G401 (cell line): ENCODE measurements at regions not wholly inside any gene's neighbourhood (a gene's known extent, or its start where the extent isn't known, plus 50 kb on each side); places are given as distances from the start of the nearest gene placed in this dataset.

Experiments used
- DNase-seq: peaks from one replicate; pipeline ENCODE4 v3.0.0-alpha.2; 2015; ENCODE audit warnings: low spot score
- in situ Hi-C: cut with HindIII; loops from 2 replicates; pipeline ENCODE4 v1.10.0; 2016; ENCODE audit warnings: low sequenced_read_pairs, mixed read lengths

DNA sequence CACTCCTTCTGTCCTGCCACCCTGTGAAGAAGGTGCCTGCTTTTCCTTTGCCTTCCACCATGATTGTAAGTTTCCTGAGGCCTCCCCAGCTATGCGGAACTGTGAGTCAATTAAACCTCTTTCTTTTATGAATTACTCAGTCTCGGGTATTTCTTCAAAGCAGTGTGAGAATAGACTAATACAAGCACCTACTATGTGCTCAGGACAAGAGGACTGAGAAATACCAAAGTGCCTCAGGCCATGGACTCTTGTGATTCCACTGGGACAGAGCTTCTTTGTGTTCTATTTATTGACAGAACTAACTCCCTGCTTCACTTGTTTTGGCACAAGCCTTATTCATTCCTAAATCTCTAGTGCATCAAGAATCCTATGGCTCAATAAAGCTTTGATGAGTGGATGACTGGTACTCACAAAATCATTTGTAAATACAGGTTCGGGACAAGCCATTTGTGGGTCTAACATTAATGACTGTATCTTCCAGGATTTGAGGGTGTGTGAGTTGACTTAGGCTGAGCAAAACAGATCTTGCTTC lies 204.2 kb downstream of the PDCD6IP start:
- in situ Hi-C loops = no loop called here
- no peak for DNase-seq

DNA sequence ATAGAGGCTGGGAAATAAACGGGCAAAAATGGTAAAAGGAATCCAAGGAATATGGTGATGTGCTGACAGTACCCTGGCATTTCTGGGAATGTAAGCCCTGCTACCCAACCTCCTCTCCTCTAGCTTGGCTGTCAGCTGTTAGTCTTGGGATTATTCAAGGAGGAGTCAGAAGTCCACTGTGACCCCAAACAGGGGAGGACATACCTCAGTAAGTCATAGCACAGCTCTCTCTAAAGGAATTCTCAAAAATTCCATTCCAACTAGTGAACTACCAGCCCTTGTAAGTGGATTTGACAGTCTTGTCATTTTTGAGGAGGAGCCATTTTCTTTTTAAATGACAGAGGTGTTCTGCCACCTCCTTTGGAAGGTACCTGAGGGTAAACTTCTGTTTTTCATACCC lies 207.5 kb downstream of the PDCD6IP start:
- in situ Hi-C loops = no loop called here
- no peak for DNase-seq

DNA sequence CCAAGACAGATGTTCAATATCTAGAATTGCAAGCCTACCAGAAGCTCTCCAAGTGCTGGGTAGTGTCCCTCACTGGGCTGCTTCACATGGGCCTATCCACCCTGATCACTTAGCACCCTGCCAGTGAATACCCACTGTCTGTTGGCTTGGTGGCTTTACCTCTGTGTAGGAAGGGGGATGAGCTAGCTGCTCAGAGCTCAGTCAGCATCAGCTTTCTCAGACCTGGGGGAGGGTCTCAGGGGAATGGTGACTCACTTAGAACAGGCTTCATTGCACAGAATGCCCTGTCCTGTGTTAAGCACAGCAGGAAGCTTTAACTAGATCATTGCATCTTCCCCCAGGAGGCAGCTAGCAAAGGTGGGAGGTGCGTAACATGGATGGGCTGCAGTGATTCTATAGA lies 209.8 kb downstream of the PDCD6IP start:
- in situ Hi-C loops = no loop called here
- no peak for DNase-seq

DNA sequence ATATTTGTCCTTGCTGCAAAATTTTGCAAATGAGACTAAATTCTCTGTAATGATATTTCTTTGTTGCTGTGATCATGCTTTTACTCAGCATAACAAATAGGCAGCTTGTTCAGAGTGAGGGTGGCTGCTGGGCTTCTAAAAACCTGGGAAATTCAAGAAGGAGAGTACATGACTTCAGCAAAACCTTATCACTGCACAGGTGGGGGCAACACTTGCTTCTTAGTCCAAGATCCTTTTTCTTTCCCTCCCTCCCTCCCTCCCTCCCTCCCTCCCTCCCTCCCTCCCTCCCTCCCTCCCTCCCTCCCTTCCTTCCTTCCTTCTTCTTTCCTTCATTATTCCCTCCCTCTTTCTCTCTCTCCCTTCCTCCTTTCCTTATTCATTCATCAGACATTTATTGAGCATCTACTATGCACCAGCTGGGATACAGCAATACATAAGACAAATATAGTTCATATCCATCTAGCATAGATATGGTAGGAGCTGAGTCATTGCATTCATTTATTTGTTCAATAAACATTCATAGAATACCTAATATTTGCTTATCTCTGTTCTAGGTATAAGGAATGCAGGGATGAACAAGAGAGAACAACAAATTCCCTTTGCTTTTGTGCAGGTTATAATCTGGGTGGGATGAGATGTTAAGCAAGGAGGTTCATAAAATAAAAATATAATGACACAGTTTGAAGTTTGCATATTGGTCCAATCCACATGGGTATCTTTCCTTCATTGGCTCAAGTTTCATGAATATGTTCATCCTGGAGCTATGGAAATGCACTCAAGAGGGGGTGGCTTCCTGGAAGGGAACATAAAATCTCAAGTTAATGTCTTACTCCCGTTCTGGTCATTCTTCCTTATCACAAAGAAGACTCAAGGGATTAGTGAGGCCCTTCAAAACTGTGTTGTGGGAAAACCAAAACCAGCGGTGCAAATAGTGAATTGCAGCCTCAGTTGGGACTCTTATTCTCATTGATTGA lies 210.7 kb downstream of the PDCD6IP start:
- in situ Hi-C loops = no loop called here

DNA sequence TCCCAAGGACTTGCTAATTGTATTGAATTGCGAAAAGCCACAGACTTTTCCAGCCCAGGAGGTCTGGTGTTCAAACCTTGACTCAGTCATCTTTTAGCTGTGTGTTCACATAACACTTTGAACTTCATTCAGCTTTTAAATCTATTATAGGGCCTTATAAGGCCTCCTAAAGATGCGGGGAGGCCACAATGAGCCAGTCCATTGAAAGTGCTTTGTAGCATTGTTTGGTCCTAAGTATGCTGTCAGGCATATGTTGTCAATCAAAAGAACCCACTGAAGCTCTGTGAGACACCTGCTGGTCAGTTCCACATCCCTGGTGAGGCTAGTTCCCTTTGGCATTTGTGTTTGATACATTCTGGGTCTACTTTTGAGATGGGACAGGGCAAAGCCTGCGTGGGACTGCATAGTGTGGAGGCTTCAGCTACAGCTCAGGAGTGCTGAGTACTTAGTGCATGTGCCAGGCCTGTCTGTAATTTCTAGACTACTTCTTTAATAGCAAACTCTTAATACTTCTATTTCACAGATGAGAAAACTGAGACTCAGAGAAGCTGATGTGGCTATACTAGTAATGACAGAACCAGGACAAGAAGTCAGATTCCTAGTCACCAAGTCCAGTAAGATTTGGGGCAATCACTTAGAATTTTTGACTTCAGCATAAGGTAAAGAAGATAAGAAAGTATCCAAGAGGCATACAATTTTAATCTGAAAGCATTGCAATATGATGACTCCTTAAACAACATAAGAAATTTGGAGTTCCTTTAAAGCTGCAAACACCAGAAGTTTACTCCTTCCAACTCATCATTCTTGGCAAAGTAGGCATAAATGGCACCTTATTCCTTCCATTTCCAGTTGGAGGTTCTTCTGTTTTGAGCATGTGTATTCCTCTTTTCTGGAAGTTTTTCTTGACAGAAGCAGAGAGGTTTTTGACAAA lies 213.0 kb downstream of the PDCD6IP start:
- no peak for DNase-seq
- in situ Hi-C loops = no loop called here

More for the DNA sequence above, 210.7 kb downstream of the PDCD6IP start:
- DNase-seq = no peak

DNA sequence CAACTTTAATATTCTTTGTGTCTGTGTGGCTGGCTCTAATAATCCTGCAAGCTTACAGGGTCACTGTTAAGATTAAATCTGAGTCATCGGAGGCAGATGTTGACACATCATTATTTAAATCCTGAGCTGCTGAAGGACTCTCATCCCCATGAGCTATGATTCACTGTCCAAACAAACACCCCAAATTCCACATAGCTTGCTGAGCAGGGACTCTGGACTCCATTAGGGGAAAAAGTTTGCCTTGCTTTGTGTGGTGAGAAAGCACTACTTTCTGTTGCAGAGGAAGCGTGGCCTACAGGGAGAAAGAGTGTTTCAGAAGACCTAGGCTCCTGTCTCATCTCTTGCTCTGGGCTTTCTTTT lies 213.7 kb downstream of the PDCD6IP start:
- in situ Hi-C loops = no loop called here
- DNase-seq = no peak

DNA sequence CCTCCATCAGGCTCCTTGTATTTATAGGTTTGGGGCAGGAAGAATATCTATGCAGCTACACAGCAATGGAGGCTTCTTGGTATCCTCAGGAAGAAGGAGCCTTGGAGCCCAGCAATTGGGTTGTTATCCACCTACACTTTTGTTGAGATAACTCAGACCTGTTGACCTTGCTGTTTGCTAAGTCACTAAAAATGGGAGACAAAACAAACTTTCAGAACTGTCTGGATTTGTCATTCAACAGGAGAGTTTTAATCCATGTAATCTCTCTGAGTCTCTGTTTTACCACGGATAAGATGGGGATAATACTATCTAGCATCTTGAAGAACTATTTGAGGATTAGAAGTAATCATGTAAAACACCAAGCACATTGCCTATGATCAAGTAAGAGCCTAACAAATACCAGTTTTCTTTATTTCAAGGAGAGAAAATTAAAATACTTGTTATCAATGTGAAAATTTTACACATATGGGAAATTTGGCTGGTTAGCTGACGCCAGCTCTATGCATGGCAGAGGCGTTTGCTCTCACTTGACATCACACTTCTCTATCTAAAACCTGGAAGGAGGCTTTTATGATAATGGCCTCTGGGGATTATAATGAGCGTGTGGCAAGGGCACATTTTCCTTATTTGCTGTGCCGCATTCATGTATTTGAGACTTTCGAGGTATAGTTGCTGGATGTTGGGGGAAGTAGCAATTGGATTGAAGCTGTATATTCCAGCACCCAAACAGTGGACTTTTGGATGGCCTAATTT lies 215.6 kb downstream of the PDCD6IP start:
- in situ Hi-C loops = no loop called here
- no peak for DNase-seq

DNA sequence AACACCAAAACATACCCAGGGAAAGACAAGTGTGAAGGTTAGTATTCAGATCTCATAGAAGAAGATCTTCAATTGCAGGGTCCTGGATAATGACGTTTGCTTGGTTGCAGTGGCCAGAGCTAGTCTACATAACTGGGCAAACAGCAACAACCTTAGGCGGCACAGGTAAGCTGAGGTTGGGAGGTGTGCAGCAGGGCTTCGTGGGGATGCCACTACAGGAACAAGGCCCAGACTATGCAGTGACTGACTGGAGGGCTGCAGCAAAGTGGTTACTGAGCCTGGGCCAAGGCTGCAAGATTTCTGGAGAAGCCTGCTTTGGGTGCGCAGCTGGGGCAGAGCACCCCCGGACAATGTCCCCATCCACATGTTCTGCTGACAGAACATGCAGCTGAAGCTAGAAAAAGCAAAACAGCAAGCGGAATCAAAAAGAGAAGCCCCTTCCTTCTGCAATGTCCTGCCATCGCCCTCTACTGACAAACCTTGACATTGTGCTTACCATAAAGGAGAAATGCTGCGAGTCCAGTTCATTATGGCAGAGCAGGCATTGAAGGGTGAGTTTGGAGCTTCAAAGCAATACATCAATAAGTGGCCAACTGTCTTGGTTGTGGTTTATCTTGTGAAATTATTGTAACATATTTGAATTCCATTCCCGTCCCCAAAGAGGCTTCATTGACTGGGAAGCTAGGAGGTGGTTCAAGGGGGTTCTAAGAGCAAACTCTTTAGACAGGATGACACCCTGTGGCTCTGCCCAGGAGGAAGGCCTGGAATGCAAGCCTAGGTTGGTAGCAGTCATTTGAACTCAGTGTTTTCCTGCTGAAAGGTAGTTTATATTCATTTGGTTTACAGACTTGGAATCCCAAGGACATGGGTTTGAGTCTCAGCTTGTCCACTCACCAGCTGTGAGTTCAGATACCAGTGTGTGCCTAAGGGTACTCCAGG lies 217.0 kb downstream of the PDCD6IP start:
- no peak for DNase-seq
- in situ Hi-C loops = no loop called here

DNA sequence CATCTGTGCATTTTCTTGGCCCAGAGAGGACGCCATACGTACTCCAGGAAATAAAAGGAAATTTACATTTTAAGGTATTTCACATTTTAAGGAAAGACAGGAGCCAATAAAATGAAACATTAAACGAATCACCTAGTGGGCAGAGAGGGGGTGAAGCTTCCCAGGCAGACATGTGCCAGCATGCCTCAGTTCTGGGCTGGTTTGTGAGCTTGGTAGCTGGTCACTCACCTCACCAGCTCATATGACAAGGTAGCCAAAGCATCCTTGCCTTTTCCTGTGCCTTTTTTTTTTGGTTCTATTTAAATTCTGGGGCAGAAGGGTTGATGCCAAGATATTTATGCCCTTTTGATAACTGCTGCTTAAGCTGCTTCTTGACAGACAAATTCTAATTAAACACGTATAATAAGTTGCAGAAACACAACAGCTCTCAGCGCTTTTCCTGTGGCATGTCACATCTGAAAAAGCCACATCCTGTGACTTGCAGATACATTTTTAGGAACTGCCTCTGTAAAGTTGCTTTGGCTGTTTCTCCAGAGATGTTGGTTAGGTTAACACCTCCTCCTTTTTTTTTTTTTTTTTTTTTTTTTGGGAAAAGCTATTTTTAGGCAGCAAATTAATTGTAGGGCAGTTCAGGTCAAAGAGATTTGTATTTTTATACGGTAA lies 218.6 kb downstream of the PDCD6IP start:
- in situ Hi-C loops = no loop called here
- no peak for DNase-seq

DNA sequence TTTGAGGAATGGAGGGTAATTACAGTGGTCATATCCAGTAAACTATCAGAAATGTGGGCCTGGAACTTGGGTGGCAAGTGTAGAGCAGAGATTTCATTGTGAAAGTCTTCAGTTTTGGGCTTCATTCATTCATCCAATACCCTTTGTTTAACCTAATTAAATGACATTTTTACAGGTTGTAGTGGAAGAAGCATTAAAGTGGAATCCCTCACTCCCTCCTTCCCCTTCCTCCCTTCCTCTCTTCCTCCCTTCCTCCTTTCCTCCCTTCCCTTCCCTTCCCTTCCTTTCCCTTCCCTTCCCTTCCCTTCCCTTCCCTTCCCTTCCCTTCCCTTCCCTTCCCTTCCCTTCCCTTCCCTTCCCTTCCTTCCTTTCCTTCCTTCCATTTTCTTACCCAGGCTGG lies 219.3 kb downstream of the PDCD6IP start:
- in situ Hi-C loops = no loop called here
- no peak for DNase-seq

DNA sequence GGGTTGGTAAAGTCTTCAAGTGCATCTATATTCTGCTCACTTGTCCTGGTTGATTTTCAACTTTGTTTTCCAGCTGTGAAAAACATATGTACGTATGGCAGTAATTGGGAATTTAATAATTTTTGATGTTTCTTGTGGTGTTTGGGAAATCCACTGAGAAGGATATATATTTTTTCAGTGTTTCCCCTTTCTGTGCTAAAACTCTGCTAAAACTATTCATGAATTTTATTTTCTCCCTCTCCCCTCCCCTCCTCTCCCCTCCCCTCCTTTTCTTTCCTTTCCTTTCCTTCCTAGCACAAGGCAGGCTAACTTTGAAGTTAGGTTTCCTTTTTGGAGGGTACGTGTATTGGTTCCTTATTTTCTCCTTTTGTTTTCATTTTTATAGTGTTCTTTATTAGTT lies 220.7 kb downstream of the PDCD6IP start:
- DNase-seq = no peak
- in situ Hi-C loops = no loop called here

DNA sequence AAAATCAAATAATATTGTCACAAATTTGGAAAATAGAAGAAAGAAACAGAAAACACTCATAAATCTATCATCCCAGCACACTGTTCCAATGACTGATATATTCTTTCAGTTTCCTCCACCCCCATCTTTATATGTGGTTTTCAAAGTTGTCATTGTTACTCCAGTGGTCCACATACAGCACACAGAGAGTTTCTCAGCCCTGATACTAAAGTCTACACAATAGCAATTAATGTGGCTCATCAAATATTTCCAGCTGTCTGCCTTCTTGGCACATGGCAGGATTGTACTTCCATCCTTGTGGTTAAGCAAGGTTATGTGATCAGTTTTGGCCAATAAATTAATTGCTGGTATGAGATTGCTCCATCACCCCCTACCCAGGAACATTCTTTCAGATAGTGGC lies 221.7 kb downstream of the PDCD6IP start:
- DNase-seq = no peak
- in situ Hi-C loops = no loop called here

DNA sequence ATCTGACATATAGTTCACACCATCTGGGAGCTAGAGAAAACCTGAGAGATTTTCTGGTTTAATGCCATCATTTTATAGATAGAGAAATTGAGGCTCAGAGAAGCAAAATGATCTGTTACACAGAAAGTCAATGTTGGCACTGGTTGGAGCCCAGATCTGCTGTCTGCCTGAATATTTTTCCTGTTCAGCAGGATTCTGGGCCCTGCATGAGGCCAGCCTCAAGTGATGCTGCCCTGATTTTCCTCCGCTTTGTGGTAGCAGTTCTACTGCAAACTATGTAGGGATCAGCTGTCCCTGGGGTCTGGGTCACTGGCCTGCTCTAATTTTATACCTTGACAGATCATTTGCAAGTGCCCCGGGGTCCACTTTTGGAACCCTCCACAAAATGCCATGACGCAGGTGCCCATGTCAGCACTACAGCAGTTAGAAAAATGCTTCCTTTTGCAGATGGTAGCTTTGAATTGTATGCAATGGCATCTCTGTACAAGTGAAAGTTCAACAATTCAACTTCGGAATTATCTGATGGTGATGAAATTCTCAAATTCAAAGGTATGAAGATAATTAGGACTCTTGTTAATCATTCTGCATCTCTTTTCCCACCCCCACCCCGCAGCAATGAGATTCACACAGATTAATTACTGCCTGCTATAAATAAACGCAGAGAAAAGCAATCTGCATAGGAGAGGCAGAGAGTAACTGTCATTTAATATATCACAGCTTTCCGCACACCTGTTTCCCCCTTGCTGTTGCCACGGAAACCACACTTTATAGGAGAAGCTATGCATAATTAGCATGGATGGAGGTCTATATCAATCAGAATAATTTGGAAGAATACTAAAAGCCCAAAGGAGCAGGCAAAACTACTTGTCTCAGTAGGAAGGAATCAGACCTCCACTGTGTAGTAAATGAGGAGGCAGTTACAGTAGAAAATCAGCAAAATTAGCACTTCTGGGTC lies 222.6 kb downstream of the PDCD6IP start:
- in situ Hi-C loops = no loop called here
- DNase-seq = peak; percentile 70

DNA sequence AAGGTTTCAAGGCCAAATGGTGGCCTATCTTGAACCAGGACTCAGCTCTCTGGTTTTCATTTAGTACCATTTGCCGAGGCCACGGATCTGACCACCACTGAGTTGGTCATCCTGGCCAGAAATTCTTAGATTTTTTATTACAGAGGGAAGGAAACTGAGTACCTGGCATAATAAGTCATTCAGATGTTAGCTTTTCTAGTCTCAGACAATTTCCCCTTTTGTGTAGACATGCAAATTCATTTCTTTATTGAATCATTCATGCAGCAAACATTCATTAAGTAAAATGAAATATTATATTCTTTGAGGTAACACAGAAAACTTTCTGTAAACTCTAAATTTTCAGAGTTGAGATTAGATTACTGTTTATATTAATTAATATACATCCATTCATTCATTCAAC lies 223.7 kb downstream of the PDCD6IP start:
- no peak for DNase-seq
- in situ Hi-C loops = no loop called here

DNA sequence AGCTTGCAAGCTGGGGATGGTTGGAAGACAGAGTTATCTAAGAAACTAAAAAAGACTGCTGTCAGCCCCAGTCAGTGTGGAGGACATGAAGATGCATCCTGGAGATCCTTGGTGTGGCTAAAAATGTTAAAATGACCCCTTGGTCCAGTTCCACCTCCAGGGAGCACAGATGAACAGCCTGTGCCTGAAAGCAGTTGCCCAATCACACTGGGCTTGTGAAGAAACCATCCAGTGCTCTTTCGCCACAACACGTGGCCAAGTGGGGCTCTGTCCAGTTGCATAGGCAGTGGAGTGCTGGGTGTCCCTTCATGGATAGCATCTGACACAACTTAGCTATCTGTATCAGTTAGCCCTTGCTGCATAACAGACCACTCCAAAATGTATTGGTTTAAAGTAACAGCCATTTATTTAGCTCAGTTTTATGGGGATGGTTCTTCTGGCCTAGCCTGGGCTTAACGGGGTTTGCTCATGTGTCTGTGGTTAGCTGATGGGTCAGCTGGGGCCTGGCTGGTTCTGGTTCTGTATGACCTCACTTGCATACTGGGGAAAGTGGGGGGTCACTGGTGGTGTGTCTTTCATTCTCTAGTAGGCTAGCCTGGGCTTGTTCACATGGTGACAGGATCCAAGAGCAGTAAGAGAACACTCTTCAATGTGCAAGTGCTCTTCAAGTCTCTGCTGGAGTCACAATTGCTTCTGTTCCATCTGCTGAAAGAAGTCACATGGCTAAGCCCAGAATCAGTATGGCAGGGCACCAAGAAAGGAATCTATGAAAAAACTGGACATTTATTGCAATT lies 226.2 kb downstream of the PDCD6IP start:
- in situ Hi-C loops = no loop called here
- DNase-seq = no peak

DNA sequence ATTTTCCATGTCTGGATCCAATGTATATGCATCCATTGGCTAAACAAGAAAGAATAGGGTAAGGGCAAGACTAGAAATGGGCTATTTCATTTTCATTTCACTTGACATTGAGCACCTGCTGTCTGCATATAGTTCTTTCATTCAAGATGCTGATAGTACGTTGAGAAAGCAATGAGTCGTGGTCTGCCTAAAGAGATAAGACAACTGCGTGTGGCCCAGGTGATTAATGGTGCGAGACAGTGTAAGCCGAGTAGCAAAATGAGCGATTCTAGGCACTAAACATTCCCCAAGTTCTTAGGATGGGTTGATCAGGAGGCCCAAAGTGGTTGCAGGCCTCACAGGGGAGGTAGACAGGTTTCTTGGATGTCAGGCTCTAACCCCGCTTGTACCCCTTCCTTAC lies 235.4 kb downstream of the PDCD6IP start:
- DNase-seq = no peak
- in situ Hi-C loops = no loop called here
